ENCODE measurements at regions not wholly inside any gene's neighbourhood (a gene's known extent, or its start where the extent isn't known, plus 50 kb on each side); places are given as distances from the start of the nearest gene placed in this dataset.

GRCh38 chrX:131671735-131672134 lies 127.9 kb downstream of the OR13H1 start:
- TF ChIP-seq EP300 (IDR thresholded peaks at IDR 0.05) (no peak), POLR2AphosphoS5 (IDR thresholded peaks at IDR 0.05) (no peak), CTCF (IDR thresholded peaks at IDR 0.05) (no peak), POLR2A (IDR thresholded peaks at IDR 0.05) (no peak)

Data from suprapubic skin (tissue), 4 donors.